ENCODE measurements at regions not wholly inside any gene's neighbourhood (a gene's known extent, or its start where the extent isn't known, plus 50 kb on each side); places are given as distances from the start of the nearest gene placed in this dataset.

- Histone ChIP-seq H3K36me3 (ENCODE audit: control insufficient read depth in 2 of 2, extremely low read depth in 1 of 2, insufficient read depth in 2 of 2, low read length in 2 of 2) (no peaks in the 10 kb centered on the region), H3K9me1 (replicated peaks; ENCODE audit: control insufficient read depth, extremely low read depth, insufficient read depth, low read length) (no peaks in the 10 kb centered on the region), H2AFZ (ENCODE audit: low read depth, low read length) (no peak overlapping the region), H4K20me1 (replicated peaks; ENCODE audit: control insufficient read depth, extremely low read depth, insufficient read depth, low read length) (no peaks in the 10 kb centered on the region), H3K4me2 (ENCODE audit: insufficient read depth, low read length) (no peak overlapping the region), H3K4me1 (ENCODE audit: control insufficient read depth, extremely low read depth, insufficient read depth, low read length) (no peaks in the 10 kb centered on the region), H3K4me3 (replicated peaks in 1 of 3; ENCODE audit: insufficient read depth in 1 of 3, low read depth in 1 of 3, low read length in 3 of 3) (no peak overlapping the region), H3K79me2 (ENCODE audit: control insufficient read depth, insufficient read depth, low read length) (no peaks in the 10 kb centered on the region), H3K9ac (replicated peaks; ENCODE audit: extremely low read depth, insufficient read depth, low read length) (no peak overlapping the region), H3K27me3 (ENCODE audit: control insufficient read depth in 2 of 2, insufficient read depth in 2 of 2, low read length in 2 of 2) (no peaks in the 10 kb centered on the region), H3K27ac (ENCODE audit: insufficient read depth, low read depth, low read length) (no peak overlapping the region), H3K9me3 (replicated peaks; ENCODE audit: control insufficient read depth, insufficient read depth, low read length) (no peaks in the 10 kb centered on the region)
- TF ChIP-seq MYC (IDR thresholded peaks at IDR 0.05; ENCODE audit: low read depth, low read length) (no peak), POLR2A (IDR thresholded peaks at IDR 0.05; ENCODE audit: low read depth, low read length) (no peak), GATA2 (IDR thresholded peaks at IDR 0.05; ENCODE audit: insufficient read depth, insufficient read length, low read depth, low read length) (no peak), CTCF (IDR thresholded peaks at IDR 0.05; ENCODE audit: extremely low read depth in 1 of 2, insufficient read depth in 1 of 2, low read depth in 1 of 2, low read length in 2 of 2) (no peak), MAX (IDR thresholded peaks at IDR 0.05; ENCODE audit: insufficient read depth, insufficient read length) (no peak), POLR2AphosphoS5 (IDR thresholded peaks at IDR 0.05; ENCODE audit: insufficient read depth, low read depth, low read length) (no peak), JUN (IDR thresholded peaks at IDR 0.05; ENCODE audit: borderline replicate concordance, insufficient read depth, insufficient read length, low read depth) (no peak), EZH2 (IDR thresholded peaks at IDR 0.05; ENCODE audit: borderline replicate concordance, low read depth, low read length, severe bottlenecking) (no peak), FOS (IDR thresholded peaks at IDR 0.05; ENCODE audit: borderline replicate concordance, insufficient read depth, low read length) (no peak)
- dilution Hi-C loops (cut with MboI; ENCODE audit: extremely low pct_ligation_motif_present, low sequenced_read_pairs): no loop called here
- ChIA-PET CTCF (interaction anchor here (0.9 to 4.4 kb wide), 2 partner anchors 11 to 615 kb away, joined by 3 to 33 read pairs; no protein-coding TSS in a partner anchor), POLR2A (no interaction called here)
- DNase-seq (ENCODE audit: low read depth, low spot score) (no peak), FAIRE-seq (no peak)
- intact Hi-C loops (cut with micrococcal nuclease): no loop called here
- no TSS peak for BruUV-seq (replicated peaks)
These were observed 238.6 kb downstream of the NKX6-1 start for GRCh38 chr4:84260495-84260894.
